ENCODE measurements at regions not wholly inside any gene's neighbourhood (a gene's known extent, or its start where the extent isn't known, plus 50 kb on each side); places are given as distances from the start of the nearest gene placed in this dataset.

GRCh38 chr17:77304051-77304745, 163.4 kb downstream of the SEC14L1 start:
- TF ChIP-seq CTCF (IDR thresholded peaks at IDR 0.05) (no peak), POLR2A (IDR thresholded peaks at IDR 0.05) (no peak), EP300 (IDR thresholded peaks at IDR 0.05) (no peak)
